HG03108 (cell line): ENCODE measurements at regions not wholly inside any gene's neighbourhood (a gene's known extent, or its start where the extent isn't known, plus 50 kb on each side); places are given as distances from the start of the nearest gene placed in this dataset.
A peak's percentile ranks its signal among the peaks of the same experiment; 100 is the strongest.
"Not testable (repeated sequence)": the region's sequence is repeated elsewhere in the genome, so short reads cannot be mapped to it uniquely, and the experiment has no call there.

Experiments
- ATAC-seq: cut with Tn5 transposase; IDR thresholded peaks from one replicate; pipeline ENCODE4 v1.9.1; 2021; ENCODE audit warnings: moderate library complexity; ENCODE audit not compliant: unreplicated experiment

GRCh38 chr2:113551637-113552318, 53.3 kb downstream of the FOXD4L1 start:
- ATAC-seq, result peak; percentile 79

- ATAC-seq, result not testable (repeated sequence)
Measured at GRCh38 chr2:113559820-113560219, 61.4 kb downstream of the FOXD4L1 start.

GRCh38 chr2:113562662-113563061, 64.2 kb downstream of the FOXD4L1 start:
- peak; percentile 86 for ATAC-seq

- not testable (repeated sequence) for ATAC-seq
Measured at GRCh38 chr2:113566674-113567480, 60.2 kb upstream of the RABL2A start.

GRCh38 chr2:113567481-113567849, 59.6 kb upstream of the RABL2A start:
- not testable (repeated sequence) for ATAC-seq

- not testable (repeated sequence) for ATAC-seq
Measured at GRCh38 chr2:113568231-113568630, 58.8 kb upstream of the RABL2A start.

GRCh38 chr2:113570082-113570481, 57.0 kb upstream of the RABL2A start:
- not testable (repeated sequence) for ATAC-seq

GRCh38 chr2:113570509-113571009, 56.5 kb upstream of the RABL2A start:
- not testable (repeated sequence) for ATAC-seq

- not testable (repeated sequence) for ATAC-seq
Measured at GRCh38 chr2:113571482-113572068, 55.5 kb upstream of the RABL2A start.

GRCh38 chr2:113575721-113576120, 51.3 kb upstream of the RABL2A start:
- not testable (repeated sequence) for ATAC-seq

GRCh38 chr2:113576353-113576752, 50.7 kb upstream of the RABL2A start:
- not testable (repeated sequence) for ATAC-seq
